ENCODE measurements at regions not wholly inside any gene's neighbourhood (a gene's known extent, or its start where the extent isn't known, plus 50 kb on each side); places are given as distances from the start of the nearest gene placed in this dataset.

GRCh38 chr3:103600844-103601243 is 1166.0 kb downstream of the ZPLD1 start:
- Histone ChIP-seq H3K9ac (no peak overlapping the region), H3K4me1 (no peaks in the 10 kb centered on the region), H3K27me3 (no peaks in the 10 kb centered on the region), H3K4me3 (no peak overlapping the region), H3K36me3 (no peaks in the 10 kb centered on the region), H3K27ac (no peak overlapping the region), H3K4me2 (no peak overlapping the region), H2AFZ (replicated peaks) (no peak overlapping the region), H3F3A (ENCODE audit: low read depth) (no peaks in the 10 kb centered on the region), H3K79me2 (ENCODE audit: low read depth) (no peaks in the 10 kb centered on the region), H3K9me3 (ENCODE audit: low read depth) (no peaks in the 10 kb centered on the region), H4K20me1 (ENCODE audit: low read depth) (no peaks in the 10 kb centered on the region)
- H3K9me3 Mint-ChIP-seq = peaks cover 2% of the 10 kb centered on the region
- DNase-seq (ENCODE audit: low spot score) = no peak
- peaks cover 4% of the 10 kb centered on the region for H3K27me3 Mint-ChIP-seq (ENCODE audit: insufficient read depth, low read depth)
- no peak overlapping the region for H3K27ac Mint-ChIP-seq
- no peaks in the 10 kb centered on the region for H3K4me1 Mint-ChIP-seq
- no peak overlapping the region for H3K4me3 Mint-ChIP-seq
- TF ChIP-seq EZH2 (IDR thresholded peaks at IDR 0.05) (no peak), EZH2phosphoT487 (IDR thresholded peaks at IDR 0.05) (no peak), CTCF (IDR thresholded peaks at IDR 0.05) (no peak)
- no peaks in the 10 kb centered on the region for H3K36me3 Mint-ChIP-seq

GRCh38 chr3:103601666-103602065 is 1166.9 kb downstream of the ZPLD1 start:
- H3K79me2 ChIP-seq (ENCODE audit: low read depth) = no peaks in the 10 kb centered on the region
- H3K4me3 Mint-ChIP-seq = no peak overlapping the region
- H3K9ac ChIP-seq = no peak overlapping the region
- no peaks in the 10 kb centered on the region for H3F3A ChIP-seq (ENCODE audit: low read depth)
- no peaks in the 10 kb centered on the region for H3K36me3 ChIP-seq
- no peaks in the 10 kb centered on the region for H3K4me1 Mint-ChIP-seq
- H3K4me3 ChIP-seq = no peak overlapping the region
- no peak overlapping the region for H3K4me2 ChIP-seq
- no peaks in the 10 kb centered on the region for H3K27me3 ChIP-seq
- no peak overlapping the region for H3K27ac Mint-ChIP-seq
- peaks cover 2% of the 10 kb centered on the region for H3K9me3 Mint-ChIP-seq
- no peak for DNase-seq (ENCODE audit: low spot score)
- H3K27me3 Mint-ChIP-seq (ENCODE audit: insufficient read depth, low read depth) = peaks cover 3% of the 10 kb centered on the region
- TF ChIP-seq EZH2phosphoT487 (IDR thresholded peaks at IDR 0.05) = no peak
- no peak for TF ChIP-seq CTCF (IDR thresholded peaks at IDR 0.05)
- TF ChIP-seq EZH2 (IDR thresholded peaks at IDR 0.05) = no peak
- H3K9me3 ChIP-seq (ENCODE audit: low read depth) = peaks cover 3% of the 10 kb centered on the region
- H3K4me1 ChIP-seq = no peaks in the 10 kb centered on the region
- H4K20me1 ChIP-seq (ENCODE audit: low read depth) = no peaks in the 10 kb centered on the region
- no peak overlapping the region for H2AFZ ChIP-seq (replicated peaks)
- no peaks in the 10 kb centered on the region for H3K36me3 Mint-ChIP-seq
- H3K27ac ChIP-seq = no peak overlapping the region

GRCh38 chr3:103609472-103609871 is 1174.7 kb downstream of the ZPLD1 start:
- no peak overlapping the region for H3K9ac ChIP-seq
- no peak overlapping the region for H3K4me2 ChIP-seq
- H2AFZ ChIP-seq (replicated peaks) = no peak overlapping the region
- TF ChIP-seq CTCF (IDR thresholded peaks at IDR 0.05) (peak; percentile 8), EZH2 (IDR thresholded peaks at IDR 0.05) (no peak), EZH2phosphoT487 (IDR thresholded peaks at IDR 0.05) (no peak)
- no peaks in the 10 kb centered on the region for H3K27me3 ChIP-seq
- no peaks in the 10 kb centered on the region for H4K20me1 ChIP-seq (ENCODE audit: low read depth)
- no peaks in the 10 kb centered on the region for H3K27me3 Mint-ChIP-seq (ENCODE audit: insufficient read depth, low read depth)
- no peaks in the 10 kb centered on the region for H3K9me3 Mint-ChIP-seq
- peaks cover 4% of the 10 kb centered on the region for H3K9me3 ChIP-seq (ENCODE audit: low read depth)
- H3K4me3 ChIP-seq = no peak overlapping the region
- H3F3A ChIP-seq (ENCODE audit: low read depth) = no peaks in the 10 kb centered on the region
- no peak overlapping the region for H3K27ac Mint-ChIP-seq
- H3K36me3 ChIP-seq = no peaks in the 10 kb centered on the region
- H3K27ac ChIP-seq = no peak overlapping the region
- no peak overlapping the region for H3K4me3 Mint-ChIP-seq
- H3K79me2 ChIP-seq (ENCODE audit: low read depth) = no peaks in the 10 kb centered on the region
- H3K36me3 Mint-ChIP-seq = no peaks in the 10 kb centered on the region
- H3K4me1 Mint-ChIP-seq = peaks cover 4% of the 10 kb centered on the region
- no peaks in the 10 kb centered on the region for H3K4me1 ChIP-seq
- DNase-seq (ENCODE audit: low spot score) = no peak

All from neural progenitor cell (in vitro differentiated cells).